ENCODE measurements at regions not wholly inside any gene's neighbourhood (a gene's known extent, or its start where the extent isn't known, plus 50 kb on each side); places are given as distances from the start of the nearest gene placed in this dataset. TPM values are rescaled to one million over a fixed set of nuclear protein-coding genes. Genes with fewer than 3 reads are reported as not detected.

DNA sequence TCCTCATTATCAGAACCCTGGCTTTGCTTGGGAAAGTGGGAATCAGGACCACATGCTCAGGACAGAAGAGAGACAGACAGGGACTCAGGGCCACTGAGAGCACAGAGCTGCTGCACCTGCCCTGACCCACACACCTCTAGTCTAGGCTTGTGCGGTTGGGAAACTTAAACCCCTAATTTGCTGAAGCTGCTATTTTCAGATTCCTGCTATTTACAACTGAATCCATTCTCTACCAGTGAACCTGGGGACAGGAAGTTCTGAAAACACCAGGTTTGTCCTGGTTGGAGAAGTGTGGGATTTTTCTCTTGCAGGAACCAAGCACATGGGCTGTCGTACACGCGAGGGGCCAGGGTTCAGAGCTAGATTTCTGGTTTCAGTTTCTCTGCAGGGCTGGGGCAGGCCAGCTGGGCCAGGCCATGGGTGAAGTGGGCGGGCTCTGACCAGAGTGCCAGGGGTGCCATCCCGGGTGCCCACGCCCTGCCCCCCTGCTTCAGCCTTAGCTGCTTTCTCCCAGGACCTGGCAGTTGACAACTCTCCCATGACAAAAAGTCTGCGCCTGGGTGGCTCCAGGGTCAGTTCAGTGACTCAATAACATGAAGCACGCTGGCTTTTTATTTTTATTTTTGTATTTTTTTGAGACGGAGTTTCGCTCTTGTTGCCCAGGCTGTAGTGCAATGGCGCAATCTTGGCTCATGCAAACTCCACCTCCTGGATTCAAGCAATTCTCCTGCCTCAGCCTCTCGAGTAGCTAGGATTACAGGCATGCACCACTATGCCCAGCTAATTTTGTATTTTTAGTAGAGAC lies 51.3 kb upstream of the SLC1A4 start:
- Histone ChIP-seq H3K27ac (ENCODE audit: low read depth, low read length) (no peak overlapping the region), H3K27me3 (ENCODE audit: insufficient read depth, low read length, poor library complexity) (no peaks in the 10 kb centered on the region), H3K9ac (ENCODE audit: low read length) (no peak overlapping the region), H2AK5ac (ENCODE audit: low read length) (no peak overlapping the region), H3K79me2 (ENCODE audit: control insufficient read depth, insufficient read depth, low read length) (no peaks in the 10 kb centered on the region), H3K79me1 (ENCODE audit: low read length) (no peaks in the 10 kb centered on the region), H2BK5ac (ENCODE audit: low read length) (no peak overlapping the region), H3K4me2 (ENCODE audit: low read length) (no peak overlapping the region), H2BK120ac (ENCODE audit: low read depth, low read length) (no peak overlapping the region), H3K4me1 (ENCODE audit: control insufficient read depth, low read depth, low read length) (no peaks in the 10 kb centered on the region), H2BK15ac (replicated peaks; ENCODE audit: low read depth) (no peak overlapping the region), H3K4ac (ENCODE audit: low read depth, low read length) (no peak overlapping the region), H3K18ac (ENCODE audit: low read length) (no peak overlapping the region), H3K4me3 (ENCODE audit: low read length) (no peak overlapping the region), H3K23ac (ENCODE audit: low read length) (no peak overlapping the region), H3K36me3 (ENCODE audit: control insufficient read depth, insufficient read depth, low read length) (no peaks in the 10 kb centered on the region), H3K56ac (ENCODE audit: low read length) (no peak overlapping the region), H4K8ac (ENCODE audit: low read depth, low read length) (no peak overlapping the region), H4K5ac (ENCODE audit: low read length) (no peak overlapping the region)
- whole genome bisulfite sequencing (ENCODE audit: extremely low coverage, insufficient coverage, low lambda C conversion rate): no CpG with 5 or more reads among the region's 13 CpGs
- DNase-seq: no peak

- Histone ChIP-seq H3K18ac (ENCODE audit: low read length) (no peak overlapping the region), H2BK15ac (replicated peaks; ENCODE audit: low read depth) (no peak overlapping the region), H2BK5ac (ENCODE audit: low read length) (no peak overlapping the region), H3K4me3 (ENCODE audit: low read length) (no peak overlapping the region), H3K56ac (ENCODE audit: low read length) (no peak overlapping the region), H3K27ac (ENCODE audit: low read depth, low read length) (no peak overlapping the region), H3K9ac (ENCODE audit: low read length) (no peak overlapping the region), H3K27me3 (ENCODE audit: insufficient read depth, low read length, poor library complexity) (no peaks in the 10 kb centered on the region), H3K4ac (ENCODE audit: low read depth, low read length) (no peak overlapping the region), H3K79me2 (ENCODE audit: control insufficient read depth, insufficient read depth, low read length) (no peaks in the 10 kb centered on the region), H4K5ac (ENCODE audit: low read length) (no peak overlapping the region), H2AK5ac (ENCODE audit: low read length) (no peak overlapping the region), H3K36me3 (ENCODE audit: control insufficient read depth, insufficient read depth, low read length) (no peaks in the 10 kb centered on the region), H4K8ac (ENCODE audit: low read depth, low read length) (no peak overlapping the region), H2BK120ac (ENCODE audit: low read depth, low read length) (no peak overlapping the region), H3K23ac (ENCODE audit: low read length) (no peak overlapping the region), H3K79me1 (ENCODE audit: low read length) (no peaks in the 10 kb centered on the region), H3K4me1 (ENCODE audit: control insufficient read depth, low read depth, low read length) (no peaks in the 10 kb centered on the region), H3K4me2 (ENCODE audit: low read length) (no peak overlapping the region)
- WGBS (ENCODE audit: extremely low coverage, insufficient coverage, low lambda C conversion rate): 100% methylated on average over 2 of the region's 7 CpGs
- no peak for DNase-seq
Observed at GRCh38 chr2:64938607-64939285, 50.5 kb upstream of the SLC1A4 start.

GRCh38 chr2:64939332-64939917 lies 49.8 kb upstream of the SLC1A4 start:
- WGBS (ENCODE audit: extremely low coverage, insufficient coverage, low lambda C conversion rate): 100% methylated on average over 1 of the region's 12 CpGs
- H2AK5ac ChIP-seq (ENCODE audit: low read length): no peak overlapping the region

More at GRCh38 chr2:64939332-64939917, 49.8 kb upstream of the SLC1A4 start:
- H3K9ac ChIP-seq (ENCODE audit: low read length): no peak overlapping the region
- H3K4me3 ChIP-seq (ENCODE audit: low read length): no peak overlapping the region
- H3K4me1 ChIP-seq (ENCODE audit: control insufficient read depth, low read depth, low read length): no peaks in the 10 kb centered on the region
- H2BK15ac ChIP-seq (replicated peaks; ENCODE audit: low read depth): no peak overlapping the region
- no peak overlapping the region for H3K56ac ChIP-seq (ENCODE audit: low read length)
- no peak overlapping the region for H3K23ac ChIP-seq (ENCODE audit: low read length)
- no peak overlapping the region for H2BK120ac ChIP-seq (ENCODE audit: low read depth, low read length)
- H3K27me3 ChIP-seq (ENCODE audit: insufficient read depth, low read length, poor library complexity): no peaks in the 10 kb centered on the region
- DNase-seq: no peak
- H3K79me2 ChIP-seq (ENCODE audit: control insufficient read depth, insufficient read depth, low read length): no peaks in the 10 kb centered on the region
- H4K8ac ChIP-seq (ENCODE audit: low read depth, low read length): no peak overlapping the region
- no peaks in the 10 kb centered on the region for H3K36me3 ChIP-seq (ENCODE audit: control insufficient read depth, insufficient read depth, low read length)
- H4K5ac ChIP-seq (ENCODE audit: low read length): no peak overlapping the region
- H3K79me1 ChIP-seq (ENCODE audit: low read length): no peaks in the 10 kb centered on the region
- H3K4me2 ChIP-seq (ENCODE audit: low read length): no peak overlapping the region
- H3K27ac ChIP-seq (ENCODE audit: low read depth, low read length): no peak overlapping the region
- no peak overlapping the region for H2BK5ac ChIP-seq (ENCODE audit: low read length)
- H3K4ac ChIP-seq (ENCODE audit: low read depth, low read length): no peak overlapping the region
- no peak overlapping the region for H3K18ac ChIP-seq (ENCODE audit: low read length)

Small RNAs in the stretch of these regions (small RNA-seq; reads per million reads assigned to genes)
- not detected for gene RF00019 (ENCODE audit: insufficient read depth)
- gene RN7SL211P (ENCODE audit: insufficient read depth): not detected
- gene RN7SL341P (ENCODE audit: insufficient read depth): not detected

Measured in mesendoderm (in vitro differentiated cells).